ENCODE measurements at regions not wholly inside any gene's neighbourhood (a gene's known extent, or its start where the extent isn't known, plus 50 kb on each side); places are given as distances from the start of the nearest gene placed in this dataset.

DNA sequence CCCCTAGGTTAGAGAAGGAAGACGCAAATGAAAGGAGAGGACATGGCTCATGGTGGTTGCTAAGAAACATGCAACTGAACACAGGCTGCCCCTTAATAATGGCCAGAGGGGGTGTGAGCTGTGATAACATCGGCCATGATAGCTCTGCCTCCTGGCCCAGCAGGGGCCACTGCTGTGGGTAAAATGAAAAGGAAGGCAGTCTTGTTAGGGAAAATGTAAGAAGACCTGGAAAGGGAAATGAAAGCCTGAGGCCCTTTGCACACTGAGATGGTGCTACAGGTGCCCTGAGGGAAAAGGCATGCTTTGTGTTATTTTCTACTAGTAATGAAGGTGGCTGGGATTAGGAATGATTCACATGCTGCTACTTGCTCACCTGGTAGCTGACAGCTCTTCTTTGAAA lies 123.6 kb upstream of the MID1 start:
- H3K27me3 ChIP-seq (ENCODE audit: insufficient read depth, low read length), result no peaks in the 10 kb centered on the region
- no peak overlapping the region for H3K27ac ChIP-seq (ENCODE audit: low read depth, low read length)
- H3K79me2 ChIP-seq (ENCODE audit: control insufficient read depth, insufficient read depth, low read length, unreplicated experiment), result no peaks in the 10 kb centered on the region
- peaks cover 5% of the 10 kb centered on the region for H3K4me1 ChIP-seq (ENCODE audit: control insufficient read depth, insufficient read depth, low read length, unreplicated experiment)
- H3K36me3 ChIP-seq (ENCODE audit: insufficient read depth, low read length), result no peaks in the 10 kb centered on the region
- no peak overlapping the region for H3K4me3 ChIP-seq (ENCODE audit: low read depth, low read length)
- H2AFZ ChIP-seq (ENCODE audit: low read length, unreplicated experiment), result no peak overlapping the region

DNA sequence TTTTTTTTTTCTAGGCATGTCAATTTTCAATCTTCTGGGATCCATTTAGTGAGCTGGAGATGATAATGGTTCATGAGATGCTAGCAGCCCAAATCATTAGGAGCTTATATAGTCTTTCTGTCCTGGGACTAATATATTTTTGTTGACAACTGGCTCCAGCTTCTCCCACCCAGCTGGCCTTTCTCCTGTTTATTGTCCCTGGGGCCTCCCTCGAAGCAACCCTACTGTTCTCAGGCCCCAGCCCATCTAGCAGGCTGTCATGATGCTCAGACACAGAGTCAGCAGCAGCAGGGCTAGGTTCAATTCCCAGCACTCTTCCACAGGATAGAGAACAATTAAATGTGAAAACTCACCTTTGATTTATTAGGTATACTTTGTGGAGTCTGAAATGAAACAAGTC lies 127.6 kb upstream of the MID1 start:
- peaks cover 14% of the 10 kb centered on the region for H3K4me1 ChIP-seq (ENCODE audit: control insufficient read depth, insufficient read depth, low read length, unreplicated experiment)
- no peak overlapping the region for H3K27ac ChIP-seq (ENCODE audit: low read depth, low read length)
- H3K4me3 ChIP-seq (ENCODE audit: low read depth, low read length), result no peak overlapping the region
- no peaks in the 10 kb centered on the region for H3K36me3 ChIP-seq (ENCODE audit: insufficient read depth, low read length)
- no peaks in the 10 kb centered on the region for H3K27me3 ChIP-seq (ENCODE audit: insufficient read depth, low read length)
- no peaks in the 10 kb centered on the region for H3K79me2 ChIP-seq (ENCODE audit: control insufficient read depth, insufficient read depth, low read length, unreplicated experiment)
- H2AFZ ChIP-seq (ENCODE audit: low read length, unreplicated experiment), result no peak overlapping the region

DNA sequence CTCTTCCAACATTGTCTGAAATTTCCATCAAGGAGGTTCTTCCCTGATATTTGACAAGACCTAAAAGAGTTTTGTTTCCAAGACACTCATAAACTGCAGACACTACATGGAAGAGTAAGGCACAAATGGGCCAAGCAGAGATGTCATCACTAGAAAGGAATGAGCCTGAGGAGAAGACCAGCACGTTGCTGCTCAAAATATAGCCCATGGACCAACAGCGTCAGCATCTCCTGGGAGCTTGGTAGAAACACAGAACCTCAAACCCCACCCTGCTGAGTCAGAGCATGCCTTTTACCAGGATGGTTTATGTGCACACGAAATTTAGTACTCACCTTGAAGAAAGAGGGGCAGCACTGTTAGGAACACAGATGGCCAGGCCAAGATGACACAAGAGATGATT lies 128.7 kb upstream of the MID1 start:
- Histone ChIP-seq H2AFZ (ENCODE audit: low read length, unreplicated experiment) (no peak overlapping the region), H3K79me2 (ENCODE audit: control insufficient read depth, insufficient read depth, low read length, unreplicated experiment) (no peaks in the 10 kb centered on the region), H3K27ac (ENCODE audit: low read depth, low read length) (no peak overlapping the region), H3K4me1 (ENCODE audit: control insufficient read depth, insufficient read depth, low read length, unreplicated experiment) (peaks cover 19% of the 10 kb centered on the region), H3K36me3 (ENCODE audit: insufficient read depth, low read length) (no peaks in the 10 kb centered on the region), H3K4me3 (ENCODE audit: low read depth, low read length) (no peak overlapping the region), H3K27me3 (ENCODE audit: insufficient read depth, low read length) (no peaks in the 10 kb centered on the region)

DNA sequence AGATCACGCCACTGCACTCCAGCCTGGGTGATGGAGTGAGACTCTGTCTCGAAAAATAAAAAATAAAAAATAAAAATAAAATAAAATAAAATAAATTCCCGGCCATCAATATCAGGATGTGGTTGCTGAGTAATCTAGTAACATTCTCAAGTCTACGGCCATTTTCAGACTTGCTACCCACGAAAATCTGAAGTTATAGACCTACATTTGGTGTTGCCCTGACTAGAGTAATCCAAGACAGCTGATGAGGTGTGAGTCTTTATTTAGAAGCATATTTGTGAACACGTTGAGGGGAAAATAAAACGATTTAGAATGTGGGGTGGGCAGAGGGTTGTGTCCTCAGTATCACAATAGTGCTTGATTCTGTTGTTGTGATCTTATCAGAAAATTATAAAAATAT lies 130.2 kb upstream of the MID1 start:
- no peak overlapping the region for H2AFZ ChIP-seq (ENCODE audit: low read length, unreplicated experiment)

DNA sequence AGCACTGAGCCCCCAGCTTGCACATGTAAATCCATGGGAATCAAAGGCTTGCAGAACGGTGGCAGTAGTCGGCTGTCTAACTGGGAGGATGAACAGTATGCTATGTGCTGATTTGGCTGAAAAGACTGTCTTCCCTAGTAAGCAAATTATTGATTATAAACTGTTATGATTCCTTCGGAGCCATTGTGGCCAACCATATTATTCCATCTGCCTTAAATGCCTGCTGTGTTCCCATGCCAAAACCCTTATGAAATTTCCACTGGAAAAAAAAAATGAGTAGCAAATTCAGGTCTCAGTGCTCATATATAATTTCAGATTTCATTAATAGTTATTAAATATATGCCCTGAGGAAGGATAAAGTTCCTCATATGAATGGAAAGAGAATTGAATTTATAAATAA lies 132.7 kb upstream of the MID1 start:
- no peaks in the 10 kb centered on the region for H3K27me3 ChIP-seq (ENCODE audit: insufficient read depth, low read length)
- H3K36me3 ChIP-seq (ENCODE audit: insufficient read depth, low read length), result no peaks in the 10 kb centered on the region
- H3K4me3 ChIP-seq (ENCODE audit: low read depth, low read length), result no peak overlapping the region
- H3K27ac ChIP-seq (ENCODE audit: low read depth, low read length), result no peak overlapping the region
- peaks cover 46% of the 10 kb centered on the region for H3K4me1 ChIP-seq (ENCODE audit: control insufficient read depth, insufficient read depth, low read length, unreplicated experiment)
- no peak overlapping the region for H2AFZ ChIP-seq (ENCODE audit: low read length, unreplicated experiment)
- H3K79me2 ChIP-seq (ENCODE audit: control insufficient read depth, insufficient read depth, low read length, unreplicated experiment), result no peaks in the 10 kb centered on the region

More for the DNA sequence above, 130.2 kb upstream of the MID1 start:
- Histone ChIP-seq H3K4me1 (ENCODE audit: control insufficient read depth, insufficient read depth, low read length, unreplicated experiment) (peaks cover 29% of the 10 kb centered on the region), H3K4me3 (ENCODE audit: low read depth, low read length) (no peak overlapping the region), H3K79me2 (ENCODE audit: control insufficient read depth, insufficient read depth, low read length, unreplicated experiment) (no peaks in the 10 kb centered on the region), H3K27ac (ENCODE audit: low read depth, low read length) (no peak overlapping the region), H3K27me3 (ENCODE audit: insufficient read depth, low read length) (no peaks in the 10 kb centered on the region), H3K36me3 (ENCODE audit: insufficient read depth, low read length) (no peaks in the 10 kb centered on the region)

DNA sequence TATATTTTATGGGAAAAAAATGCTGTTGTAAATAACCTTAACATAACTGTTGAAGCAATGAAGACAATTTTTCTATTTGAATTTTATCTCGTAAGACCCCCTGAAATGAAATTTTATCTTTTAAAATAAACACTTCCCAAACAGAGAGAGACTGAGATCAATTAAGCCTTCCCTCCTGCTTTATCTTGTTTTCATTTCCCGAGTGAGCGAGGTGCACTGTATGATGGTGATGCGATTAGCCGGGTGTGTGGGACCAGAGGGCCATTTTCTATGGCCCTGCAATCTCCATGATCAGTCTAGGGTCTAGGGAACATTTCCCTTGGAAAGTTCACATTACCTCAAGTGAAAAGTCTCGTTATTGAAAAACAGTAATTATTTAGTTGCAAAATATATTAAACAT lies 134.1 kb upstream of the MID1 start:
- H2AFZ ChIP-seq (ENCODE audit: low read length, unreplicated experiment), result no peak overlapping the region
- H3K79me2 ChIP-seq (ENCODE audit: control insufficient read depth, insufficient read depth, low read length, unreplicated experiment), result no peaks in the 10 kb centered on the region
- H3K27me3 ChIP-seq (ENCODE audit: insufficient read depth, low read length), result no peaks in the 10 kb centered on the region
- peak overlapping the region; percentile 72; the same call in 1 of the 2 replicates for H3K27ac ChIP-seq (ENCODE audit: low read depth, low read length)
- H3K4me1 ChIP-seq (ENCODE audit: control insufficient read depth, insufficient read depth, low read length, unreplicated experiment), result peaks cover 44% of the 10 kb centered on the region
- no peaks in the 10 kb centered on the region for H3K36me3 ChIP-seq (ENCODE audit: insufficient read depth, low read length)
- no peak overlapping the region for H3K4me3 ChIP-seq (ENCODE audit: low read depth, low read length)

DNA sequence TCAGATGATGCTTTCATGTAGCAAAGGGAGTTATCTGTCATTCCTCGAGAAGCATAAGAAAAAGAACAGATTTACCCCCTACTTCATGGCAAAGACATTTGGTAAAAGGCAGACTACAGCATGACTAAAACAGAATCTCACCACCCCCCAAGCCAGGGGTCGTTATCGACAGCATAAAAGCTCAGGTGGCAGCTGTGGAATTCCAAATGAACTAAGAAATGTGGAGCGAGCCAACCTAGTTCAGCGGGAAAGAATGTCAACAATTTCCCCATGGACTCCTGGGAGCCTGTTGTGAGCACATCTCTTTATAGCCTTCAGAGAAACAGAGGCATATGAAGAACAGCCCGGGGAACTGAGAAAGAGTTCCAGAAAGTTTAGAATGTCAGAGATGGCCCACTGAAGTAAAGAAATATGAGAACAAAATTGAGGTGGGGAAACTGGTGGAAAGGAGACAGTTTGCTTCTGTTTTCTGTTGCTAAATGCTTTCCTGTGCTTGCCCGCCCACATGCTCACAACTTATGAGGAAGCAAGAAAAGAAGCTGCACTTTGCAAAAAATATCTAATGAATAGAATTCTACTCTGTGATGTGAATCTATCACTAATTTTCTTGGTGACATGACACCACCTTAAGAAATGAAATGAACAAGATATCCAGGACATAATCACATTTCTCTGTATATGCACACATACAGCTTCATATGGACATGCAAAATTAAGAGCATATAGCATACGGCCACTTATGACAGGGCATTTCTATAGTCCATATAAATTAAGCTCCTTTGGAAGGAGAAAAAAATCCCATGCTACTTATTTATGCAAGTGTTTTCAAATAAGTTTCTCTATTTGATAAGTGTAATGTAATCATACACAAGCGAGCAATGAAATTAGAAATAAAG lies 135.3 kb upstream of the MID1 start:
- Histone ChIP-seq H3K79me2 (ENCODE audit: control insufficient read depth, insufficient read depth, low read length, unreplicated experiment) (no peaks in the 10 kb centered on the region), H3K4me1 (ENCODE audit: control insufficient read depth, insufficient read depth, low read length, unreplicated experiment) (peaks cover 39% of the 10 kb centered on the region), H3K36me3 (ENCODE audit: insufficient read depth, low read length) (no peaks in the 10 kb centered on the region), H2AFZ (ENCODE audit: low read length, unreplicated experiment) (peak overlapping the region; percentile 68), H3K27me3 (ENCODE audit: insufficient read depth, low read length) (no peaks in the 10 kb centered on the region), H3K27ac (ENCODE audit: low read depth, low read length) (peak overlapping the region; percentile 72), H3K4me3 (ENCODE audit: low read depth, low read length) (peak overlapping the region; percentile 67)

DNA sequence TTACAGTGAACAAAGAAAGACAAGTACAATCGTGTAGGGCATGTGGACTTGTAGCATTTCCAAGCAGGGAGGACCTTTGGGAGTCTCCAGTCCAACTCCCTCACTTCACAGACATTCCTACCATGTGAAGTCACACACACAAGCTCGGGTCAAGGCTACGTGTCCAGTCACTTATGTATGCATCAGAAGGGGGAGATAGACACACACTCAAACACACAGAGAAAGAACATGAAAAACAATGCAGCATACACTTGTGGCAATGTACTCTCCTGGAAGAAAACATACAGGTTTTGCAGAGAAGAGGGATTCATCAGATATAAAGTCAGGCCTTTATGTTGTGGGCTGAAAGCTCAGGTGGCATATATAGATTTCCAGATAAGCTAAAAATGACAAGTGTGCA lies 136.1 kb upstream of the MID1 start:
- Histone ChIP-seq H3K79me2 (ENCODE audit: control insufficient read depth, insufficient read depth, low read length, unreplicated experiment) (no peaks in the 10 kb centered on the region), H3K27ac (ENCODE audit: low read depth, low read length) (peak overlapping the region; percentile 72), H3K4me3 (ENCODE audit: low read depth, low read length) (peak overlapping the region; percentile 67), H2AFZ (ENCODE audit: low read length, unreplicated experiment) (no peak overlapping the region), H3K36me3 (ENCODE audit: insufficient read depth, low read length) (no peaks in the 10 kb centered on the region), H3K27me3 (ENCODE audit: insufficient read depth, low read length) (no peaks in the 10 kb centered on the region), H3K4me1 (ENCODE audit: control insufficient read depth, insufficient read depth, low read length, unreplicated experiment) (peaks cover 39% of the 10 kb centered on the region)

DNA sequence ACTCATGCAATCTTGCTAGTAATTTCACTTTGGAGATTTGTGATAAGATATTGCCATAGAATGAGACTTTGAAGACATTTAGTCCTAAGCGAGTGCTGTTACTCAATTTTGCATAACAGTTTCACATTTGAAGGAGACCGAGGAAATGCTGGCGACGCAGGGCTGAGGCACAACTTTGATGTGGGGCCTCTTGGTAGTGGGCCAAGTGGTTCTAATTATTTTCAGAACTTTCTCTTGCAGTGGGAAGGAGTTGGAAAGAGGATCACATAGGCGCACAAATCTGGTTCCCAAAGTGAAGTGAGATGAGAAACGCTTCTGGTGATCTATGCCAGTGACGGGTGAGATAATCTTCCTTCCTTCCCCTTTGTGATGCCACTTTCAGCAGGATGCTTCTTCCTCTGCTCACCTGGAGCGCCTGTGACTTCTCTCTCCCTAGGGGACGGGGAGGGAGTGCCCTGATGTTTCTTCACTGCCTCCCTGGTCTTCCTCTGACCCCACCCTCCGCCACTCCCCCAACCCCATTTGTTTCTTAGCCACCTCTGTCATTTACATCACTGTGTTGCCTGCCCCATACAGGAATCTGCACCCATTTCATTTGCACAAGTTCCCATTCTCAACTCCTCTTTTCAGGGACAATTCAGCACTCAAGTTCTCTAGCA lies 138.9 kb upstream of the MID1 start:
- Histone ChIP-seq H3K27ac (ENCODE audit: low read depth, low read length) (no peak overlapping the region), H3K4me3 (ENCODE audit: low read depth, low read length) (no peak overlapping the region), H3K27me3 (ENCODE audit: insufficient read depth, low read length) (no peaks in the 10 kb centered on the region), H2AFZ (ENCODE audit: low read length, unreplicated experiment) (no peak overlapping the region), H3K36me3 (ENCODE audit: insufficient read depth, low read length) (no peaks in the 10 kb centered on the region), H3K4me1 (ENCODE audit: control insufficient read depth, insufficient read depth, low read length, unreplicated experiment) (peaks cover 33% of the 10 kb centered on the region), H3K79me2 (ENCODE audit: control insufficient read depth, insufficient read depth, low read length, unreplicated experiment) (no peaks in the 10 kb centered on the region)

DNA sequence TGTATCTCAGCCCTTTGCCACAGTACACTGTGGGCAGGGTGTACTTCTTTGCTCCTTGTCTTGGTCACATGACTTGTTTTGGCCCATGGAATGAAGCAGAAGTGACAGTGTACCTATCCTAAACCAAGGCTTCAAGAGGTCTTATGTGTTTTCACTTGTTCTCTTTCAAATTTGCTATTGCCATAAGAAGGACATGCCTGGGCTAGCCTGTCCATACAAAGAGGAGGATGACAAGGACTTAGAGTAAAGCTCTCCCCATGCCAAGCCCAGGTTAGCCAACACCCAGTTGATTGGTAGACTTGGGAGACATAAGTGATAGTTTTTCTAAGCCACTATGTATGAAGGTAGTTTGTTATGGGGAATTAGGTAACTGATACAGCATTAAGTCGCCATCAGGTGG lies 141.1 kb upstream of the MID1 start:
- H2AFZ ChIP-seq (ENCODE audit: low read length, unreplicated experiment), result no peak overlapping the region
- H3K27me3 ChIP-seq (ENCODE audit: insufficient read depth, low read length), result no peaks in the 10 kb centered on the region
- H3K4me1 ChIP-seq (ENCODE audit: control insufficient read depth, insufficient read depth, low read length, unreplicated experiment), result peaks cover 15% of the 10 kb centered on the region
- no peak overlapping the region for H3K27ac ChIP-seq (ENCODE audit: low read depth, low read length)
- no peaks in the 10 kb centered on the region for H3K36me3 ChIP-seq (ENCODE audit: insufficient read depth, low read length)
- no peak overlapping the region for H3K4me3 ChIP-seq (ENCODE audit: low read depth, low read length)
- H3K79me2 ChIP-seq (ENCODE audit: control insufficient read depth, insufficient read depth, low read length, unreplicated experiment), result no peaks in the 10 kb centered on the region

DNA sequence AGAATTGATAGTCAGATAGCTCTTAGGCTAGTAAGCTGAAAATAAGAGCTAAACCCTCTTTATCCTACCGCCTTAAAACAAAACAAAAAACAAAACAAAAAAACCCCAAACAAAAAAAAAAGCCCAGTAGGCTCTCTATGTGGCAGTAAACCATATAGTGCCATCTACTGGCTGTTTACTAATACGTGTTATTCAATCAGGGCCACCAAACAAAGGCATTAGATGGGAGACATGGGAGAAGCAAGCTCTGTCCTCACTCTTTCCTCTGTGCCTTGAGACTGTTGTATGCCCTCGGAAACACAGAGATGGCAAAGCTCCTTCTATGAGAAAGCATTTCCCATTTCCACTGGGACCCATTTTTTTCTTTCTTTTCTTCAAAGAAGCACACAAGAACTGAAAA lies 148.8 kb upstream of the MID1 start:
- H2AFZ ChIP-seq (ENCODE audit: low read length, unreplicated experiment), result peak overlapping the region; percentile 98
- peak overlapping the region; percentile 59 for H3K27ac ChIP-seq (ENCODE audit: low read depth, low read length)
- no peaks in the 10 kb centered on the region for H3K27me3 ChIP-seq (ENCODE audit: insufficient read depth, low read length)
- H3K79me2 ChIP-seq (ENCODE audit: control insufficient read depth, insufficient read depth, low read length, unreplicated experiment), result no peaks in the 10 kb centered on the region
- H3K36me3 ChIP-seq (ENCODE audit: insufficient read depth, low read length), result no peaks in the 10 kb centered on the region
- H3K4me1 ChIP-seq (ENCODE audit: control insufficient read depth, insufficient read depth, low read length, unreplicated experiment), result peaks cover 17% of the 10 kb centered on the region
- H3K4me3 ChIP-seq (ENCODE audit: low read depth, low read length), result peak overlapping the region; percentile 74
